HEK293 (cell line): ENCODE measurements at regions not wholly inside any gene's neighbourhood (a gene's known extent, or its start where the extent isn't known, plus 50 kb on each side); places are given as distances from the start of the nearest gene placed in this dataset.

ENCODE experiments used
- CTCF ChIA-PET: fragments of 350-600 bp; formaldehyde crosslinking; extraction: SDS; loops from one replicate; lab custom pipeline; 2021; ENCODE audit warnings: antibody characterized with exemption; lab: Yijun Ruan, JAX
- POLR2A ChIA-PET: fragments of 300-600 bp; formaldehyde crosslinking; extraction: SDS; loops from one replicate; lab custom pipeline; 2020; ENCODE audit warnings: antibody characterized with exemption, inconsistent platforms; lab: Yijun Ruan, JAX
- H3K27ac ChIP-seq: fragments of 200-500 bp; sonication (Bioruptor generic); 2 replicates; pipeline ENCODE4 v1.5.1; 2014; ENCODE audit warnings: low read depth, low read length, control low read depth, inconsistent platforms; ENCODE audit errors: extremely low read depth
- H3K36me3 ChIP-seq, 2 experiments: fragments of 200-500 bp in 1 of 2; sonication (Bioruptor generic) in 1 of 2; 1 replicate in 1 of 2; 2 replicates in 1 of 2; pipeline ENCODE4 v1.5.1; 2014 to 2017; ENCODE audit warnings: inconsistent platforms in 2 of 2, low read length in 2 of 2; ENCODE audit not compliant: control insufficient read depth in 2 of 2, insufficient read depth in 1 of 2
- H3K4me1 ChIP-seq: fragments of 200-500 bp; sonication (Bioruptor generic); 2 replicates; pipeline ENCODE4 v1.5.1; 2014; ENCODE audit warnings: mild to moderate bottlenecking, low read length, inconsistent platforms; ENCODE audit not compliant: control insufficient read depth, insufficient read depth
- H3K4me3 ChIP-seq: 2 replicates; pipeline ENCODE4 v1.5.1; 2011; ENCODE audit warnings: low read depth, mild to moderate bottlenecking, control low read depth, low read length, moderate library complexity
- H3K9me3 ChIP-seq: fragments of 200-500 bp; sonication (Bioruptor generic); 2 replicates; pipeline ENCODE4 v1.5.1; 2014; ENCODE audit warnings: low read depth, low read length, inconsistent platforms; ENCODE audit not compliant: control insufficient read depth, insufficient read depth
- GLIS1 ChIP-seq: fragments of 450-650 bp; formaldehyde crosslinking; IDR thresholded peaks from 2 replicates; pipeline ENCODE4 v1.5.1; 2016; ENCODE audit warnings: missing biosample characterization, missing genetic modification characterization
- HIC1 ChIP-seq: fragments of 450-650 bp; formaldehyde crosslinking; IDR thresholded peaks from 2 replicates; pipeline ENCODE4 v1.5.1; 2016; ENCODE audit warnings: missing biosample characterization, missing genetic modification characterization
- HOXA7 ChIP-seq: sonication (generic); formaldehyde crosslinking; IDR thresholded peaks from 2 replicates; pipeline ENCODE4 v1.8.1; 2022; ENCODE audit warnings: missing genetic modification reagents, borderline replicate concordance
- MEIS1 ChIP-seq: sonication (generic); formaldehyde crosslinking; IDR thresholded peaks from 2 replicates; pipeline ENCODE4 v1.8.1; 2022; ENCODE audit warnings: missing genetic modification reagents, mild to moderate bottlenecking, borderline replicate concordance
- SP3 ChIP-seq: fragments of 450-650 bp; formaldehyde crosslinking; IDR thresholded peaks from 2 replicates; pipeline ENCODE4 v1.5.1; 2016; ENCODE audit warnings: missing biosample characterization, missing genetic modification characterization
- SP7 ChIP-seq: fragments of 450-650 bp; formaldehyde crosslinking; IDR thresholded peaks from 2 replicates; pipeline ENCODE4 v1.5.1; 2016; ENCODE audit warnings: missing biosample characterization, missing genetic modification characterization
- ZBTB10 ChIP-seq: fragments of 450-650 bp; formaldehyde crosslinking; IDR thresholded peaks from 2 replicates; pipeline ENCODE4 v1.5.1; 2016; ENCODE audit warnings: missing biosample characterization, missing genetic modification characterization
- ZNF132 ChIP-seq: fragments of 450-650 bp; formaldehyde crosslinking; IDR thresholded peaks from 2 replicates; pipeline ENCODE4 v1.5.1; 2017; ENCODE audit warnings: missing biosample characterization, missing genetic modification characterization, borderline replicate concordance
- ZNF24 ChIP-seq: fragments of 450-650 bp; formaldehyde crosslinking; IDR thresholded peaks from 2 replicates; pipeline ENCODE4 v1.5.1; 2016; ENCODE audit warnings: missing biosample characterization, missing genetic modification characterization
- ZNF473 ChIP-seq: fragments of 450-650 bp; formaldehyde crosslinking; IDR thresholded peaks from 2 replicates; pipeline ENCODE4 v1.5.1; 2017; ENCODE audit warnings: missing biosample characterization, missing genetic modification characterization
- ZNF518A ChIP-seq: fragments of 450-650 bp; formaldehyde crosslinking; conservative IDR thresholded peaks from 2 replicates; pipeline ENCODE4 v1.5.1; 2016; ENCODE audit warnings: low read depth, missing biosample characterization, missing genetic modification characterization
- ZNF701 ChIP-seq: fragments of 450-650 bp; formaldehyde crosslinking; IDR thresholded peaks from 2 replicates; pipeline ENCODE4 v1.5.1; 2016; ENCODE audit warnings: missing biosample characterization, missing genetic modification characterization
- ZXDB ChIP-seq: fragments of 450-650 bp; formaldehyde crosslinking; IDR thresholded peaks from 2 replicates; pipeline ENCODE4 v1.5.1; 2016; ENCODE audit warnings: missing biosample characterization, missing genetic modification characterization
- TF ChIP-seq, protein P1 (sequence below): fragments of 450-650 bp; formaldehyde crosslinking; IDR thresholded peaks from 2 replicates; pipeline ENCODE4 v1.5.1; 2016; ENCODE audit warnings: missing biosample characterization, missing genetic modification characterization
- TF ChIP-seq, protein P2 (sequence below): fragments of 450-650 bp; IDR thresholded peaks from 2 replicates; pipeline ENCODE4 v1.5.1; 2018; ENCODE audit warnings: missing biosample characterization, mild to moderate bottlenecking, missing genetic modification characterization
- TF ChIP-seq, protein P3 (sequence below): fragments of 450-650 bp; formaldehyde crosslinking; IDR thresholded peaks from 2 replicates; pipeline ENCODE4 v1.5.1; 2016; ENCODE audit warnings: missing biosample characterization, missing genetic modification characterization, borderline replicate concordance
- TF ChIP-seq, protein P4 (sequence below): fragments of 450-650 bp; formaldehyde crosslinking; IDR thresholded peaks from 2 replicates; pipeline ENCODE4 v1.5.1; 2016; ENCODE audit warnings: missing biosample characterization, missing genetic modification characterization

GRCh38 chr20:55704458-55704857, 300.9 kb downstream of the CBLN4 start:
- no peak overlapping the region for H3K4me3 ChIP-seq
- no peak for TF ChIP-seq ZNF518A
- TF ChIP-seq, protein P1, sequence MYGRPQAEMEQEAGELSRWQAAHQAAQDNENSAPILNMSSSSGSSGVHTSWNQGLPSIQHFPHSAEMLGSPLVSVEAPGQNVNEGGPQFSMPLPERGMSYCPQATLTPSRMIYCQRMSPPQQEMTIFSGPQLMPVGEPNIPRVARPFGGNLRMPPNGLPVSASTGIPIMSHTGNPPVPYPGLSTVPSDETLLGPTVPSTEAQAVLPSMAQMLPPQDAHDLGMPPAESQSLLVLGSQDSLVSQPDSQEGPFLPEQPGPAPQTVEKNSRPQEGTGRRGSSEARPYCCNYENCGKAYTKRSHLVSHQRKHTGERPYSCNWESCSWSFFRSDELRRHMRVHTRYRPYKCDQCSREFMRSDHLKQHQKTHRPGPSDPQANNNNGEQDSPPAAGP: no peak
- TF ChIP-seq GLIS1 (tag by site-specific recombination): no peak
- TF ChIP-seq SP7: no peak
- TF ChIP-seq, protein P2, sequence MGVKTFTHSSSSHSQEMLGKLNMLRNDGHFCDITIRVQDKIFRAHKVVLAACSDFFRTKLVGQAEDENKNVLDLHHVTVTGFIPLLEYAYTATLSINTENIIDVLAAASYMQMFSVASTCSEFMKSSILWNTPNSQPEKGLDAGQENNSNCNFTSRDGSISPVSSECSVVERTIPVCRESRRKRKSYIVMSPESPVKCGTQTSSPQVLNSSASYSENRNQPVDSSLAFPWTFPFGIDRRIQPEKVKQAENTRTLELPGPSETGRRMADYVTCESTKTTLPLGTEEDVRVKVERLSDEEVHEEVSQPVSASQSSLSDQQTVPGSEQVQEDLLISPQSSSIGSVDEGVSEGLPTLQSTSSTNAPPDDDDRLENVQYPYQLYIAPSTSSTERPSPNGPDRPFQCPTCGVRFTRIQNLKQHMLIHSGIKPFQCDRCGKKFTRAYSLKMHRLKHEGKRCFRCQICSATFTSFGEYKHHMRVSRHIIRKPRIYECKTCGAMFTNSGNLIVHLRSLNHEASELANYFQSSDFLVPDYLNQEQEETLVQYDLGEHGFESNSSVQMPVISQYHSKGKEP (tag by site-specific recombination): no peak
- TF ChIP-seq, protein P3, sequence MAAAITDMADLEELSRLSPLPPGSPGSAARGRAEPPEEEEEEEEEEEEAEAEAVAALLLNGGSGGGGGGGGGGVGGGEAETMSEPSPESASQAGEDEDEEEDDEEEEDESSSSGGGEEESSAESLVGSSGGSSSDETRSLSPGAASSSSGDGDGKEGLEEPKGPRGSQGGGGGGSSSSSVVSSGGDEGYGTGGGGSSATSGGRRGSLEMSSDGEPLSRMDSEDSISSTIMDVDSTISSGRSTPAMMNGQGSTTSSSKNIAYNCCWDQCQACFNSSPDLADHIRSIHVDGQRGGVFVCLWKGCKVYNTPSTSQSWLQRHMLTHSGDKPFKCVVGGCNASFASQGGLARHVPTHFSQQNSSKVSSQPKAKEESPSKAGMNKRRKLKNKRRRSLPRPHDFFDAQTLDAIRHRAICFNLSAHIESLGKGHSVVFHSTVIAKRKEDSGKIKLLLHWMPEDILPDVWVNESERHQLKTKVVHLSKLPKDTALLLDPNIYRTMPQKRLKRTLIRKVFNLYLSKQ (tag by site-specific recombination): no peak
- TF ChIP-seq HIC1 (tag by site-specific recombination): no peak
- TF ChIP-seq ZNF132: no peak
- TF ChIP-seq ZBTB10 (tag by site-specific recombination): no peak
- TF ChIP-seq HOXA7: no peak
- TF ChIP-seq, protein P4, sequence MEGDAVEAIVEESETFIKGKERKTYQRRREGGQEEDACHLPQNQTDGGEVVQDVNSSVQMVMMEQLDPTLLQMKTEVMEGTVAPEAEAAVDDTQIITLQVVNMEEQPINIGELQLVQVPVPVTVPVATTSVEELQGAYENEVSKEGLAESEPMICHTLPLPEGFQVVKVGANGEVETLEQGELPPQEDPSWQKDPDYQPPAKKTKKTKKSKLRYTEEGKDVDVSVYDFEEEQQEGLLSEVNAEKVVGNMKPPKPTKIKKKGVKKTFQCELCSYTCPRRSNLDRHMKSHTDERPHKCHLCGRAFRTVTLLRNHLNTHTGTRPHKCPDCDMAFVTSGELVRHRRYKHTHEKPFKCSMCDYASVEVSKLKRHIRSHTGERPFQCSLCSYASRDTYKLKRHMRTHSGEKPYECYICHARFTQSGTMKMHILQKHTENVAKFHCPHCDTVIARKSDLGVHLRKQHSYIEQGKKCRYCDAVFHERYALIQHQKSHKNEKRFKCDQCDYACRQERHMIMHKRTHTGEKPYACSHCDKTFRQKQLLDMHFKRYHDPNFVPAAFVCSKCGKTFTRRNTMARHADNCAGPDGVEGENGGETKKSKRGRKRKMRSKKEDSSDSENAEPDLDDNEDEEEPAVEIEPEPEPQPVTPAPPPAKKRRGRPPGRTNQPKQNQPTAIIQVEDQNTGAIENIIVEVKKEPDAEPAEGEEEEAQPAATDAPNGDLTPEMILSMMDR (tag by site-specific recombination): no peak
- no peak for TF ChIP-seq SP3
- TF ChIP-seq ZNF473 (tag by site-specific recombination): no peak
- no peak for TF ChIP-seq ZXDB
- TF ChIP-seq MEIS1 (CRISPR knock-in tag): no peak
- TF ChIP-seq ZNF701 (tag by site-specific recombination): no peak
- TF ChIP-seq ZNF24 (tag by site-specific recombination): no peak
- TF ChIP-seq, all 188 proteins: peak for 0
- Histone ChIP-seq H3K9me3 (no peaks in the 10 kb centered on the region), H3K27ac (no peak overlapping the region), H3K4me1 (no peaks in the 10 kb centered on the region), H3K36me3 (no peaks in the 10 kb centered on the region)
- POLR2A ChIA-PET: no interaction called here
- CTCF ChIA-PET: no interaction called here
